ENCODE measurements at regions not wholly inside any gene's neighbourhood (a gene's known extent, or its start where the extent isn't known, plus 50 kb on each side); places are given as distances from the start of the nearest gene placed in this dataset.

DNA sequence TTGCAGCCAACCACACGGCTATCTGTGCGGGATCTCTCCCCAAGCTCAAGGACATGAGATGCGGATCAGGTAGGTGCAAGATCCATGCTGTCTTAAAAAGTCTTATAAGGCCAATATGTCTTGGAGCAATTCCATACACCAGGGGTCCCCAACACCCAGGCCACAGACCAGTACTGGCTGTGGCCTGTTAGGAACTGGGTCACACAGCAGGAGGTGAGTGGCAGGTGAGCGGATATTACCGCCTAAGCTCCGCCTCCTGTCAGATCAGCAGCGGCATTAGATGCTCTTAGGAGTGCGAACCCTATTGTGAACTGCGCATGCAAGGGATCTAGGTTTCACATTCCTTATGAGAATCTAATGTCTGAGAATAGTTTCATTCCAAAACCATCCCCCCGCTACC is 68.8 kb upstream of the ZNF599 start:
- no peak for TF ChIP-seq POLR2A (IDR thresholded peaks at IDR 0.05)
- TF ChIP-seq, protein P1, sequence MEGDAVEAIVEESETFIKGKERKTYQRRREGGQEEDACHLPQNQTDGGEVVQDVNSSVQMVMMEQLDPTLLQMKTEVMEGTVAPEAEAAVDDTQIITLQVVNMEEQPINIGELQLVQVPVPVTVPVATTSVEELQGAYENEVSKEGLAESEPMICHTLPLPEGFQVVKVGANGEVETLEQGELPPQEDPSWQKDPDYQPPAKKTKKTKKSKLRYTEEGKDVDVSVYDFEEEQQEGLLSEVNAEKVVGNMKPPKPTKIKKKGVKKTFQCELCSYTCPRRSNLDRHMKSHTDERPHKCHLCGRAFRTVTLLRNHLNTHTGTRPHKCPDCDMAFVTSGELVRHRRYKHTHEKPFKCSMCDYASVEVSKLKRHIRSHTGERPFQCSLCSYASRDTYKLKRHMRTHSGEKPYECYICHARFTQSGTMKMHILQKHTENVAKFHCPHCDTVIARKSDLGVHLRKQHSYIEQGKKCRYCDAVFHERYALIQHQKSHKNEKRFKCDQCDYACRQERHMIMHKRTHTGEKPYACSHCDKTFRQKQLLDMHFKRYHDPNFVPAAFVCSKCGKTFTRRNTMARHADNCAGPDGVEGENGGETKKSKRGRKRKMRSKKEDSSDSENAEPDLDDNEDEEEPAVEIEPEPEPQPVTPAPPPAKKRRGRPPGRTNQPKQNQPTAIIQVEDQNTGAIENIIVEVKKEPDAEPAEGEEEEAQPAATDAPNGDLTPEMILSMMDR (IDR thresholded peaks at IDR 0.05) = no peak
- TF ChIP-seq EP300 (IDR thresholded peaks at IDR 0.05) = no peak
